GM13977 (cell line): ENCODE measurements at regions not wholly inside any gene's neighbourhood (a gene's known extent, or its start where the extent isn't known, plus 50 kb on each side); places are given as distances from the start of the nearest gene placed in this dataset.

Source experiments
- DNase-seq: peaks from one replicate; pipeline ENCODE4 v3.0.0; 2012; ENCODE audit warnings: low spot score
- CTCF ChIP-seq: IDR thresholded peaks from 2 replicates; pipeline ENCODE4 v1.5.1; 2012; ENCODE audit warnings: mild to moderate bottlenecking, control low read depth; ENCODE audit not compliant: insufficient read depth; ENCODE audit errors: extremely low read depth, missing control alignments
- in situ Hi-C: fragments of 300-500 bp; cut with MboI; formaldehyde crosslinking; loops from one replicate; pipeline ENCODE4 v1.12.0; 2022; ENCODE audit warnings: low sequenced_read_pairs, low pct_unique_long_range_greater_than_20kb, mixed read lengths, inconsistent platforms; ENCODE audit not compliant: unreplicated experiment

GRCh38 chr21:28492127-28492526 lies 500.6 kb downstream of the LTN1 start:
- DNase-seq: no peak
- no peak for TF ChIP-seq CTCF
- in situ Hi-C loops: no loop called here

GRCh38 chr21:28489821-28490350 lies 502.8 kb downstream of the LTN1 start:
- TF ChIP-seq CTCF: no peak
- in situ Hi-C loops: no loop called here
- DNase-seq: no peak

GRCh38 chr21:28489162-28489561 lies 503.5 kb downstream of the LTN1 start:
- DNase-seq: no peak
- in situ Hi-C loops: no loop called here
- TF ChIP-seq CTCF: no peak

- TF ChIP-seq CTCF: no peak
- in situ Hi-C loops: no loop called here
- no peak for DNase-seq
Measured at GRCh38 chr21:28487455-28488070, 505.1 kb downstream of the LTN1 start.

GRCh38 chr21:28485301-28486022 lies 507.2 kb downstream of the LTN1 start:
- in situ Hi-C loops: no loop called here
- TF ChIP-seq CTCF: no peak
- no peak for DNase-seq

- TF ChIP-seq CTCF: no peak
- in situ Hi-C loops: no loop called here
- no peak for DNase-seq
Measured at GRCh38 chr21:28483301-28484035, 509.2 kb downstream of the LTN1 start.
